ENCODE measurements at regions not wholly inside any gene's neighbourhood (a gene's known extent, or its start where the extent isn't known, plus 50 kb on each side); places are given as distances from the start of the nearest gene placed in this dataset.

DNA sequence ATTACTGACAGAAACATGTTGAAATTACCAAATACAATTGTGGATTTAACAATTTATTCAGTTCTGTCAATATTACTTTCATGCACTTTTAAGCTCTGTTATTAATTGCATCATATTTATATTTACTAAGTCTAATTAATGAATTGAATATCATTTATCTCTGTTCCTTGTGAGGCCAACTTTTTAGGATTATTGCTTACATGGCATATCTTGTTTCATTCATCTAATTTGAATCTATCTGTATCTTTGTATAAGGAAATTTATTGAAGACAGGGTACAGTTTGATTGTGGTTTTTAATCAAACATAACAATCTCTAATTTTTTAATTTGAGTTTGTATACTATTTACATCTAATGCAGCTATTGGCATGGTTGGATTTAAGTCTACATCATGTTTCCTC is 249.9 kb upstream of the GPC6 start:
- Histone ChIP-seq H3K27me3 (ENCODE audit: insufficient read depth, insufficient read length) (no peaks in the 10 kb centered on the region), H3K36me3 (ENCODE audit: insufficient read depth, insufficient read length, low read length) (no peaks in the 10 kb centered on the region), H3K4me3 (ENCODE audit: insufficient read length, low read depth) (no peak overlapping the region), H3K9ac (ENCODE audit: insufficient read length, low read depth) (no peak overlapping the region), H3K9me3 (ENCODE audit: insufficient read depth, low read length) (no peaks in the 10 kb centered on the region; the same call in 1 of the 2 replicates), H3K4me1 (ENCODE audit: insufficient read depth, insufficient read length) (no peaks in the 10 kb centered on the region)
- TF ChIP-seq ZNF274 (IDR thresholded peaks at IDR 0.05; ENCODE audit: low read depth, low read length) (no peak), SUZ12 (IDR thresholded peaks at IDR 0.05; ENCODE audit: extremely low read depth, insufficient read depth, insufficient read length) (no peak), YY1 (IDR thresholded peaks at IDR 0.05; ENCODE audit: insufficient read depth, insufficient read length) (no peak)
- DNase-seq (ENCODE audit: low read depth, low spot score) = no peak

GRCh38 chr13:92984151-92984550 is 242.5 kb upstream of the GPC6 start:
- H3K27me3 ChIP-seq (ENCODE audit: insufficient read depth, insufficient read length) = no peaks in the 10 kb centered on the region
- no peaks in the 10 kb centered on the region for H3K36me3 ChIP-seq (ENCODE audit: insufficient read depth, insufficient read length, low read length)
- H3K9me3 ChIP-seq (ENCODE audit: insufficient read depth, low read length) = no peaks in the 10 kb centered on the region
- H3K4me3 ChIP-seq (ENCODE audit: insufficient read length, low read depth) = no peak overlapping the region
- DNase-seq (ENCODE audit: low read depth, low spot score) = no peak
- no peaks in the 10 kb centered on the region for H3K4me1 ChIP-seq (ENCODE audit: insufficient read depth, insufficient read length)
- no peak overlapping the region for H3K9ac ChIP-seq (ENCODE audit: insufficient read length, low read depth)
- TF ChIP-seq ZNF274 (IDR thresholded peaks at IDR 0.05; ENCODE audit: low read depth, low read length) (no peak), SUZ12 (IDR thresholded peaks at IDR 0.05; ENCODE audit: extremely low read depth, insufficient read depth, insufficient read length) (no peak), YY1 (IDR thresholded peaks at IDR 0.05; ENCODE audit: insufficient read depth, insufficient read length) (no peak)

DNA sequence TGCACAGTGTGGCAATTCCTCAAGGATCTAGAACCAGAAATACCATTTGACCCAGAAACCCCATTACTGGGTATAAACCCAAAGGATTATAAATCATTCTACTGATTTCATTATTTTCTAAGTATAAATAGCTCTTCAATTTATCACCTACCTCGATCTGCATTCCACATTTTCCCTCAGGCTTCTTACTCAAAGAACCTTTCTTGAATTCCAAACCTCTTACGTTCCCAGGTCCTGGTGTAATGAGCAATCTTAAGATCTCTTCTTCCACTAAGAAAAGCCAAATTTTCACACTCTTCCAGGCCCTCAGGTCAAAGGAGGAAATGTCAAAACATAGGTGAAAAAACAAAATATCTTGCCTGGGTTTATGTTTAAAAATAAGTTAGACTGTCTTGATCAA is 237.3 kb upstream of the GPC6 start:
- TF ChIP-seq SUZ12 (IDR thresholded peaks at IDR 0.05; ENCODE audit: extremely low read depth, insufficient read depth, insufficient read length) = no peak
- no peaks in the 10 kb centered on the region for H3K27me3 ChIP-seq (ENCODE audit: insufficient read depth, insufficient read length)
- no peak for DNase-seq (ENCODE audit: low read depth, low spot score)
- H3K4me1 ChIP-seq (ENCODE audit: insufficient read depth, insufficient read length) = no peaks in the 10 kb centered on the region
- H3K36me3 ChIP-seq (ENCODE audit: insufficient read depth, insufficient read length, low read length) = no peaks in the 10 kb centered on the region
- H3K9me3 ChIP-seq (ENCODE audit: insufficient read depth, low read length) = no peaks in the 10 kb centered on the region
- no peak overlapping the region for H3K9ac ChIP-seq (ENCODE audit: insufficient read length, low read depth)
- H3K4me3 ChIP-seq (ENCODE audit: insufficient read length, low read depth) = no peak overlapping the region

DNA sequence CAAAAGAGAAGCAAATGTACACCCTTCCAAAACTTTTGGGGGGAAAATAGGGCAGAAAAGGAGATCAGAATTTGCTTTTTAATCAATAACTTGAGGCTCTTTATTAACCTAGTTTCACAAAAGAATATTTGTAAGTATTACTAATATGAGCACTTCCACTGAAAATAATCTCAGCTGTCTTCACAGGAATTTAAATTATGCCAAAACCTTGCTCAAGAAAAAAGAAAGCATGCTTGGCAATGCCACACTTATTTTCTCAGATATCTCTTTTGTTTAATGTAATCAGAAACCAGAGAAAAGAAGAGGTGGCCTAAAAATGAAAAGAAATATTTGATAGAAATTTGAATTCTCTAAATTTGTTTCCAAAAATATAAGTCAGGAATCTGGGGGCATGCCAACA is 234.9 kb upstream of the GPC6 start:
- TF ChIP-seq YY1 (IDR thresholded peaks at IDR 0.05; ENCODE audit: insufficient read depth, insufficient read length) = no peak
- TF ChIP-seq ZNF274 (IDR thresholded peaks at IDR 0.05; ENCODE audit: low read depth, low read length) = no peak
- Histone ChIP-seq H3K9me3 (ENCODE audit: insufficient read depth, low read length) (no peaks in the 10 kb centered on the region), H3K36me3 (ENCODE audit: insufficient read depth, insufficient read length, low read length) (no peaks in the 10 kb centered on the region), H3K4me3 (ENCODE audit: insufficient read length, low read depth) (no peak overlapping the region), H3K27me3 (ENCODE audit: insufficient read depth, insufficient read length) (no peaks in the 10 kb centered on the region), H3K9ac (ENCODE audit: insufficient read length, low read depth) (no peak overlapping the region), H3K4me1 (ENCODE audit: insufficient read depth, insufficient read length) (no peaks in the 10 kb centered on the region)
- DNase-seq (ENCODE audit: low read depth, low spot score) = no peak

GRCh38 chr13:92994056-92994455 is 232.6 kb upstream of the GPC6 start:
- H3K4me3 ChIP-seq (ENCODE audit: insufficient read length, low read depth) = no peak overlapping the region
- TF ChIP-seq ZNF274 (IDR thresholded peaks at IDR 0.05; ENCODE audit: low read depth, low read length) (no peak), SUZ12 (IDR thresholded peaks at IDR 0.05; ENCODE audit: extremely low read depth, insufficient read depth, insufficient read length) (no peak), YY1 (IDR thresholded peaks at IDR 0.05; ENCODE audit: insufficient read depth, insufficient read length) (no peak)
- H3K4me1 ChIP-seq (ENCODE audit: insufficient read depth, insufficient read length) = no peaks in the 10 kb centered on the region
- no peaks in the 10 kb centered on the region for H3K36me3 ChIP-seq (ENCODE audit: insufficient read depth, insufficient read length, low read length)
- no peak overlapping the region for H3K9ac ChIP-seq (ENCODE audit: insufficient read length, low read depth)
- H3K9me3 ChIP-seq (ENCODE audit: insufficient read depth, low read length) = no peaks in the 10 kb centered on the region
- H3K27me3 ChIP-seq (ENCODE audit: insufficient read depth, insufficient read length) = no peaks in the 10 kb centered on the region
- no peak for DNase-seq (ENCODE audit: low read depth, low spot score)

DNA sequence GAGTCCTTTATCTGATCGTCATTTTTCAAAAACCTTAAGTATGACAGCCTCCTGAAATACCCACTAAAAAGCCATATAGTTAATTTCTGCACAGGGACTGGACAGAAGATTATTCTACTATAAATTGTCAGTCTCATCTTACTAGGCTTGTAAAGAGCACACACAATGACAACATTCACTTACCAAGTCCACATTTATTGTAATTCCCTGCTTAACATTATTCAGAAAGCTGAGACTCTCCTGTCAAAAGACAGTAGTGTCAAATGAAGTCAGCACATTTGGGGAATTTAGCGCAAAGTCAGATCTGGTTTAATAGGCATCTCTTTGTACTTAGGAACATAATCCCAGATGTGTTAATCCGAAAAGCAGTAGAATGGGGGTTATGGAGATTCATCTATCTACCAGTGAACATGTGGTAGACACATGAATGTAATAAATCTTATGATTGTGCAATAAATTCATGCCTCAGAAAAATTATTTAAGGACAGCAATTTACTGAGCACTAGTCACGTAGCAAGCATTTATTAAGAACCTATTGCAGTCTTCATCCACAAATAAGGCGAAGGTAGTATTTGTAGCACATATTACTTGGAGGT is 224.6 kb upstream of the GPC6 start:
- Histone ChIP-seq H3K4me1 (ENCODE audit: insufficient read depth, insufficient read length) (no peaks in the 10 kb centered on the region), H3K36me3 (ENCODE audit: insufficient read depth, insufficient read length, low read length) (no peaks in the 10 kb centered on the region), H3K9me3 (ENCODE audit: insufficient read depth, low read length) (no peaks in the 10 kb centered on the region), H3K9ac (ENCODE audit: insufficient read length, low read depth) (no peak overlapping the region), H3K27me3 (ENCODE audit: insufficient read depth, insufficient read length) (no peaks in the 10 kb centered on the region), H3K4me3 (ENCODE audit: insufficient read length, low read depth) (no peak overlapping the region)
- DNase-seq (ENCODE audit: low read depth, low spot score) = no peak
- TF ChIP-seq SUZ12 (IDR thresholded peaks at IDR 0.05; ENCODE audit: extremely low read depth, insufficient read depth, insufficient read length) (no peak), YY1 (IDR thresholded peaks at IDR 0.05; ENCODE audit: insufficient read depth, insufficient read length) (no peak), ZNF274 (IDR thresholded peaks at IDR 0.05; ENCODE audit: low read depth, low read length) (no peak)

GRCh38 chr13:93003531-93003930 is 223.1 kb upstream of the GPC6 start:
- H3K4me1 ChIP-seq (ENCODE audit: insufficient read depth, insufficient read length) = no peaks in the 10 kb centered on the region
- TF ChIP-seq ZNF274 (IDR thresholded peaks at IDR 0.05; ENCODE audit: low read depth, low read length) (no peak), YY1 (IDR thresholded peaks at IDR 0.05; ENCODE audit: insufficient read depth, insufficient read length) (no peak), SUZ12 (IDR thresholded peaks at IDR 0.05; ENCODE audit: extremely low read depth, insufficient read depth, insufficient read length) (no peak)
- H3K4me3 ChIP-seq (ENCODE audit: insufficient read length, low read depth) = no peak overlapping the region
- no peaks in the 10 kb centered on the region for H3K36me3 ChIP-seq (ENCODE audit: insufficient read depth, insufficient read length, low read length)
- H3K27me3 ChIP-seq (ENCODE audit: insufficient read depth, insufficient read length) = no peaks in the 10 kb centered on the region
- DNase-seq (ENCODE audit: low read depth, low spot score) = no peak
- H3K9me3 ChIP-seq (ENCODE audit: insufficient read depth, low read length) = no peaks in the 10 kb centered on the region; the same call in 1 of the 2 replicates
- H3K9ac ChIP-seq (ENCODE audit: insufficient read length, low read depth) = no peak overlapping the region
